Vagina (tissue), 2 donors: ENCODE measurements at regions not wholly inside any gene's neighbourhood (a gene's known extent, or its start where the extent isn't known, plus 50 kb on each side); places are given as distances from the start of the nearest gene placed in this dataset.

Source experiments
- POLR2A ChIP-seq, 2 donors: fragments of 450-650 bp; IDR thresholded peaks; one replicate each; pipeline ENCODE4 v1.6.1; 2017; ENCODE audit warnings: antibody characterized with exemption in 2 of 2, mild to moderate bottlenecking in 2 of 2, moderate library complexity in 2 of 2
- POLR2AphosphoS5 ChIP-seq, 2 donors: sonication (generic); formaldehyde crosslinking; IDR thresholded peaks; one replicate each; pipeline ENCODE4 v1.9.0; 2017; ENCODE audit warnings: antibody characterized with exemption in 2 of 2, mild to moderate bottlenecking in 2 of 2, low read depth in 1 of 2; ENCODE audit not compliant: insufficient read depth in 1 of 2
- TF ChIP-seq, protein P1 (sequence below), 3 experiments: fragments of 450-650 bp in 2 of 3; fragments of 200-600 bp in 1 of 3; sonication (generic) in 1 of 3; IDR thresholded peaks; one replicate each; pipeline ENCODE4 v1.5.1; 2017 to 2019; ENCODE audit warnings: antibody characterized with exemption in 3 of 3, mild to moderate bottlenecking in 2 of 3, moderate library complexity in 2 of 3

DNA sequence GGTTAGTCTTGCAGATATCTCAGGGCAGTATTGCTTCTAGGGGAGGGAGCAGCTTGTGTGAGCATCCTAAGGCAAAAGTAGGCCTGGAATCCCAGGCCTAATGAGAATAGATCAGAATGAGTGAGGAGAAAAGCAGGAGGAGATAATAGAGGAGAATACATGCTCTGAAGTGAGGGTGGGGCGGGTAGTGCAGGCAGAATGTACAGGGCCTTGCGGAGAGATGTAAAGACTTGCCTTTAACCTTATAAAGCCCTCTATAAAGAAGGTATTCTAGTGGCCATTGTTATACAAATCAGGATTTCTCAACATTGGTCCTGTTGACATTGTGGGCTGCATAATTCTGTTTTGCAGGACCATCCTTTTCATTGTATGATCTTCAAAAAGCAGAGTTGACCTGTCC is 855.3 kb downstream of the PCDH7 start:
- TF ChIP-seq, protein P1, sequence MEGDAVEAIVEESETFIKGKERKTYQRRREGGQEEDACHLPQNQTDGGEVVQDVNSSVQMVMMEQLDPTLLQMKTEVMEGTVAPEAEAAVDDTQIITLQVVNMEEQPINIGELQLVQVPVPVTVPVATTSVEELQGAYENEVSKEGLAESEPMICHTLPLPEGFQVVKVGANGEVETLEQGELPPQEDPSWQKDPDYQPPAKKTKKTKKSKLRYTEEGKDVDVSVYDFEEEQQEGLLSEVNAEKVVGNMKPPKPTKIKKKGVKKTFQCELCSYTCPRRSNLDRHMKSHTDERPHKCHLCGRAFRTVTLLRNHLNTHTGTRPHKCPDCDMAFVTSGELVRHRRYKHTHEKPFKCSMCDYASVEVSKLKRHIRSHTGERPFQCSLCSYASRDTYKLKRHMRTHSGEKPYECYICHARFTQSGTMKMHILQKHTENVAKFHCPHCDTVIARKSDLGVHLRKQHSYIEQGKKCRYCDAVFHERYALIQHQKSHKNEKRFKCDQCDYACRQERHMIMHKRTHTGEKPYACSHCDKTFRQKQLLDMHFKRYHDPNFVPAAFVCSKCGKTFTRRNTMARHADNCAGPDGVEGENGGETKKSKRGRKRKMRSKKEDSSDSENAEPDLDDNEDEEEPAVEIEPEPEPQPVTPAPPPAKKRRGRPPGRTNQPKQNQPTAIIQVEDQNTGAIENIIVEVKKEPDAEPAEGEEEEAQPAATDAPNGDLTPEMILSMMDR (IDR thresholded peaks at IDR 0.05): no peak
- TF ChIP-seq POLR2A (IDR thresholded peaks at IDR 0.05) (no peak), POLR2AphosphoS5 (IDR thresholded peaks at IDR 0.05; ENCODE audit: insufficient read depth in 1 of 2, low read depth in 1 of 2) (no peak)
